ENCODE measurements at regions not wholly inside any gene's neighbourhood (a gene's known extent, or its start where the extent isn't known, plus 50 kb on each side); places are given as distances from the start of the nearest gene placed in this dataset.
A peak's percentile ranks its signal among the peaks of the same experiment; 100 is the strongest.
"Not testable (repeated sequence)": the region's sequence is repeated elsewhere in the genome, so short reads cannot be mapped to it uniquely, and the experiment has no call there.

DNA sequence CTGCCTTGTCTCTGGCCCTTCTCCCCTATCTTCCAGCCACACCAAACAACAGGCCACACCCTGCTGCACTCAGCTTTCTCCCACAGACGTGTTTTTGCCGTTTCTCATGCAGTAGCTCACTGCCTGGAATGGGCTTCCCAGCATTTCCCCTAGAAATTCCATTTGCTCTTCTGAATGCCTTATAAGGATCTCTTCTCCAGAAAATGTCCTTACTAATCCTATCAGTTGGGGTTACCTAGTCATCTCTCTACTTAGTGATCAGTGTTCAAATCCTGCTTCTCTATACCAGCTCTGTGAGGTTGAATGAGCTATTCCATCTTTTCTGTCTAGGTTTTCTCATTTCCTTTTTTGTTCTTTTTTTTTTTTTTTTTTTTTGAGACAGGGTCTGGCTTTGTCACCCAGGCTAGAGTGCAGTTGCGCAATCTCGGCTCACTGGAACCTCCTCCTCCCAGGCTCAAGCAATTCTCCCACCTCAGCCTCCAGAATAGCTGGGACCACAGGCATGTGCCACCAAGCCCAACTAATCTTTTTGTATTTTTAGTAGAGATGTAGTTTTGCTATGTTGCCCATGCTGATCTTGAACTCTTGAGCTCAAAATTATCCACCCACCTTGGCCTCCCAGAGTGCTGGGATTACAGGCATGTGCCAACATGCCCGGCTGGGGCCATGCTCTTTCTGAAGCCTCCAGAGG is 98.2 kb upstream of the CHD2 start:
- in situ Hi-C loops (cut with HindIII; ENCODE audit: low sequenced_read_pairs): no loop called here
- DNase-seq (ENCODE audit: low read depth, low spot score): peak; percentile 89
- TF ChIP-seq, protein P1, sequence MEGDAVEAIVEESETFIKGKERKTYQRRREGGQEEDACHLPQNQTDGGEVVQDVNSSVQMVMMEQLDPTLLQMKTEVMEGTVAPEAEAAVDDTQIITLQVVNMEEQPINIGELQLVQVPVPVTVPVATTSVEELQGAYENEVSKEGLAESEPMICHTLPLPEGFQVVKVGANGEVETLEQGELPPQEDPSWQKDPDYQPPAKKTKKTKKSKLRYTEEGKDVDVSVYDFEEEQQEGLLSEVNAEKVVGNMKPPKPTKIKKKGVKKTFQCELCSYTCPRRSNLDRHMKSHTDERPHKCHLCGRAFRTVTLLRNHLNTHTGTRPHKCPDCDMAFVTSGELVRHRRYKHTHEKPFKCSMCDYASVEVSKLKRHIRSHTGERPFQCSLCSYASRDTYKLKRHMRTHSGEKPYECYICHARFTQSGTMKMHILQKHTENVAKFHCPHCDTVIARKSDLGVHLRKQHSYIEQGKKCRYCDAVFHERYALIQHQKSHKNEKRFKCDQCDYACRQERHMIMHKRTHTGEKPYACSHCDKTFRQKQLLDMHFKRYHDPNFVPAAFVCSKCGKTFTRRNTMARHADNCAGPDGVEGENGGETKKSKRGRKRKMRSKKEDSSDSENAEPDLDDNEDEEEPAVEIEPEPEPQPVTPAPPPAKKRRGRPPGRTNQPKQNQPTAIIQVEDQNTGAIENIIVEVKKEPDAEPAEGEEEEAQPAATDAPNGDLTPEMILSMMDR (IDR thresholded peaks at IDR 0.05; ENCODE audit: low read depth, low read length): no peak
- no peak overlapping the region for H3K4me3 ChIP-seq (ENCODE audit: low read depth, low read length)

DNA sequence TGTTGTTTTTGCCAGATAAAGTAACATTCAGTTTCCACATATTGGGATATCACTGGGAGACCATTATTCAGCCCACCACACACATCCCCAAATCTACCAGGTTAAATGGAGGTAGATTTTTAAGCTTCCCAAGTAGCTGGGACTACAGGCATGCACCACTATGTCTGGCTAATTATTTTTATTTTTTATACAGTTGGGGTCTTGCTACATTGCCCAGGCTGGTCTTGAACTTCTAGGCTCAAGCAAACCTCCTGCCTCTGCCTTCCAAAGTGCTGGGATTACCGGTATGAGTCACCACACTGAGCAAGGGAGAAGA is 96.6 kb upstream of the CHD2 start:
- H3K4me3 ChIP-seq (ENCODE audit: low read depth, low read length): no peak overlapping the region
- in situ Hi-C loops (cut with HindIII; ENCODE audit: low sequenced_read_pairs): no loop called here
- TF ChIP-seq, protein P1 (IDR thresholded peaks at IDR 0.05; ENCODE audit: low read depth, low read length): no peak
- peak; percentile 6 for DNase-seq (ENCODE audit: low read depth, low spot score)

DNA sequence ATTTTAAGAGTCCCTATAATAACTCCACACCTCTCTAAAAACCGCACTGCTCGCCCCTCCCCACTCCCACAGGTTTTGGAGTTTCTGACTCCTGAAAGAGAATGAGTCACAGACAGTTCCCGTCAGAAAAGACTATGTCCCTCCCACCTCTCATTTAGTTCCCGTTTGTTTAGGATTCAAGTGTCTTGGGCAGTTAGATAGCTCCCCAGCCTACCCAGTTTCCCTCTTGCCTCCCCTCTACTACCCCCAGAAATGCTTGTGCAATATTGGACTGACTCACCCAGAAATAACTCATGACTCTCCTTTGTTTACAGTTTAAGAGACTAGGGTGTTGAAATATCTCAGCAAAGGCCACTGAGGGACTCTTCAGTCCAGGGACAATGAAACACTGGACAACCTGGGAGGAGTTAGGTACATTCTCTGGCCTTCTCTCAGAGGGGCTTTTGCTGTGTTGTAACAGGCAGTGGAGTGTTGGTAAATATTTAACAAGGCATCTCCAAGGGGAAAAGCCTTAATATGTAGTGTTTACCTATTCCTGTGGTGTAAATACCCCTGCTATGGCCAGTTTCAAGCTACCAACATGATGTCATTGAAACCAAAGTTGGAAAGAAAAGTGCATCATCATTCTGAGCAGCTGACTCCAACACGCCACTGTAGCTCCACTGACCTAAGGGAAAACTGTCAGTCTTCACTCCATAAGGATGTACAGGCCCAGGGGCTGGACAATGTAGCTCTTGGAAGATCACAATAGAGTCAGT is 96.1 kb upstream of the CHD2 start:
- DNase-seq (ENCODE audit: low read depth, low spot score): peak; percentile 100
- TF ChIP-seq, protein P1 (IDR thresholded peaks at IDR 0.05; ENCODE audit: low read depth, low read length): no peak
- no peak overlapping the region for H3K4me3 ChIP-seq (ENCODE audit: low read depth, low read length)
- in situ Hi-C loops (cut with HindIII; ENCODE audit: low sequenced_read_pairs): no loop called here

DNA sequence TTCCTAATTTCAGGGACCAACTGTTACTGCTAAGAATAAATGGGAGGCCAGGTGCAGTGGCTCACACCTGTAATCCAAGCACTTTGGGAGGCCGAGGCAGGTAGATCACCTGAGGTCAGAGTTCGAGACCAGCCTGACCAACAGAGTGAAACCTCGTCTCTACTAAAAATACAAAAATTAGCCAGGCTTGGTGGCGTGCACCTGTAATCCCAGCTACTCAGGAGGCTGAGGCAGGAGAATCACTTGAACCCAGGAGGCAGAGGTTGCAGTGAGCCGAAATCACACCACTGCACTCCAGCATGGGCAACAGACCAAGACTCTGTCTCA is 95.6 kb upstream of the CHD2 start:
- DNase-seq (ENCODE audit: low read depth, low spot score); in situ Hi-C loops (cut with HindIII; ENCODE audit: low sequenced_read_pairs); H3K4me3 ChIP-seq (ENCODE audit: low read depth, low read length): not testable (repeated sequence)

DNA sequence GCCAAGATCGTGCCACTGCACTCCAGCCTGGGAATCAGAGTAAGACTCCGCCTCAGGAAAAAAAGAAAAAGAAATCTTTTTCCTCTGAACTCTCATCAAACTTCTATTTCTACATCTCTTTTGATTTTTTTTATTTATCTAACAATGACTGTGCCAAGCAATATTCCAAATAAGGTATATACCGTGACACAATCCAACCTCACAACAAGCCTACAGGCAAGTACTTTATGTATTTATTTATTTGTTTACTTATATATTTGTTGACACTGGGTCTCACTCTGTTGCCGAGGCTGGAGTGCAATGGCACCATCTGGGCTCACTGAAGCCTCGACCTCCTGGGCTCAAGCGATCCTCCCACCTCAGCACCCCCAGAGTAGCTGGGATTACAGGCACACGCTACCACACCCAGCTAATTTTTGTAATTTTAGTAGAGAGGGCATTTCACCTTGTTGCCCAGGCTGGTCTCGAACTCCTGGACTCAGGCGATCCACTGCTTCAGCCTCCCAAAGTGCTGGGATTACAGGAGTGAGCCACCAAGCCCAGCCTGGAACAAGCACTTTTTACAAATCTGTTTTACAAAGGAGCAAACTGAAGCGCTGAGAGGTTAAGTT is 94.9 kb upstream of the CHD2 start:
- H3K4me3 ChIP-seq (ENCODE audit: low read depth, low read length): no peak overlapping the region
- TF ChIP-seq, protein P1 (IDR thresholded peaks at IDR 0.05; ENCODE audit: low read depth, low read length): no peak
- no peak for DNase-seq (ENCODE audit: low read depth, low spot score)
- in situ Hi-C loops (cut with HindIII; ENCODE audit: low sequenced_read_pairs): no loop called here

DNA sequence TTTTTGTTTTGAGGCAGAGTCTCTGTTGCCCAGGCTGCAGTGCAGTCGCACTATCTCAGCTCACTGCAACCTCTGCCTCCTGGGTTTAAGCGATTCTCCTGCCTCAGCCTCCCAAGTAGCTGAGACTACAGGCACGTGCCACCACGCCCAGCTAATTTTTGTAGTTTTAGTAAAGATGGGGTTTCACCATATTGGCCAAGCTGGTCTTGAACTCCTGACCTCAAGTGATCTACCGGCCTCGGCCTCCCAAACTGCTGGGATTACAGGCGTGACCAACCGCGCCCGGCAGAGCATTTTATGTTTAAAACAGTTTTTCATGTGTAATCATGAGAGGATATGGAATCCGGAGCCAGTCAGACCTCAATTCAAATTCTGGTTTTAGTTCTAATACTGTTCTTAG is 94.0 kb upstream of the CHD2 start:
- DNase-seq (ENCODE audit: low read depth, low spot score); in situ Hi-C loops (cut with HindIII; ENCODE audit: low sequenced_read_pairs); H3K4me3 ChIP-seq (ENCODE audit: low read depth, low read length): not testable (repeated sequence)

DNA sequence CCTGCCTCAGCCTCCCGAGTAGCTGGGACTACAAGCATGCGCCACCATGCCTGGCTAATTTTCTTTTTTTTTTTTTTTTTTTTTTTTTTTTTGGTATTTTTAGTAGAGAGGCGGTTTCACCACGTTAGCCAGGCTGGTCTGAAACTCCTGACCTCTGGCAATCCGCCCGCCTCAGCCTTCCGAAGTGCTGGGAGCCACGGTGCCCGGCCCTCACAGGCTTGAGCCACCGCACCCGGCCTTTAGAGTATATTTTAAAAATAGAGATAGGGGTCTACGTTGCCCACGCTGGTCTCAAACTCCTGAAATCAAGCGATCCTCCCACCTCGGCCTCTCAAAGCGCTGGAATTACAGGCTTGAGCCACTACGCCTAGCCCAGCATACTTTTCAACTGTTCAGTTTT is 93.4 kb upstream of the CHD2 start:
- DNase-seq (ENCODE audit: low read depth, low spot score): no peak
- H3K4me3 ChIP-seq (ENCODE audit: low read depth, low read length): no peak overlapping the region
- TF ChIP-seq, protein P1 (IDR thresholded peaks at IDR 0.05; ENCODE audit: low read depth, low read length): no peak
- in situ Hi-C loops (cut with HindIII; ENCODE audit: low sequenced_read_pairs): no loop called here

Data from astrocyte of the spinal cord (primary cell).